ENCODE measurements at regions not wholly inside any gene's neighbourhood (a gene's known extent, or its start where the extent isn't known, plus 50 kb on each side); places are given as distances from the start of the nearest gene placed in this dataset.

DNA sequence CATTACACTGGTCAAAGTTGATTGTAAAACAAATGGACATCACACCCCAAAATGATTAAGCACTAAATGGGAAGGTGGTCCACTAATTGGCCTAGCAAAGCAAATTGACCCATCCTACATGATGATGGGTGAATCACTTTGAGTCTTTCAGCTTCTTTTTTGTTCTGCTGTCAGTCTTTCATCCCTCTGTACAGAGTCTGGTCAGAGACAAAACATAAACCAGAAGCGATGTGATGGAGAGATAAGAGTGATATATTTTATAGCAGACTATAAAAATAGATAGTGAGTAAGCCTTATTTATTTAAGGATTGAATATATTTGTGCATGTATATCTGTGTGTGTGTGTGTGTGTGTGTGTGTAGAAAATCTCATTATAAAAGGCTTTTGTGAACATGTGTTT, 618.4 kb upstream of the SOX9 start:
- TF ChIP-seq CEBPB (IDR thresholded peaks at IDR 0.05) (no peak), JUNB (IDR thresholded peaks at IDR 0.05) (no peak), JUN (IDR thresholded peaks at IDR 0.05) (no peak)
- ATAC-seq (0 out of 6 replicates have a peak, but pooled peaks of 1 of the 2 experiments have one; percentile 39), DNase-seq (ENCODE audit: low read depth in 1 of 2, low spot score in 1 of 2) (no peak), FAIRE-seq (no peak)
- no peak overlapping the region for H3K4me3 ChIP-seq
- CTCF ChIA-PET, result interaction anchor here (1.0 kb wide), 1 partner anchor 26 kb away, joined by 3 read pairs; no protein-coding TSS in a partner anchor
- 31% methylated on average over 1 of the region's 1 CpG for WGBS (ENCODE audit: missing lambda C conversion rate)
- H3K27ac ChIP-seq, result no peak overlapping the region
- no peaks in the 10 kb centered on the region for H3K4me1 ChIP-seq
- POLR2A ChIA-PET, result no interaction called here
- H3K9me3 ChIP-seq, result no peaks in the 10 kb centered on the region
- H3K4me2 ChIP-seq, result no peak overlapping the region

DNA sequence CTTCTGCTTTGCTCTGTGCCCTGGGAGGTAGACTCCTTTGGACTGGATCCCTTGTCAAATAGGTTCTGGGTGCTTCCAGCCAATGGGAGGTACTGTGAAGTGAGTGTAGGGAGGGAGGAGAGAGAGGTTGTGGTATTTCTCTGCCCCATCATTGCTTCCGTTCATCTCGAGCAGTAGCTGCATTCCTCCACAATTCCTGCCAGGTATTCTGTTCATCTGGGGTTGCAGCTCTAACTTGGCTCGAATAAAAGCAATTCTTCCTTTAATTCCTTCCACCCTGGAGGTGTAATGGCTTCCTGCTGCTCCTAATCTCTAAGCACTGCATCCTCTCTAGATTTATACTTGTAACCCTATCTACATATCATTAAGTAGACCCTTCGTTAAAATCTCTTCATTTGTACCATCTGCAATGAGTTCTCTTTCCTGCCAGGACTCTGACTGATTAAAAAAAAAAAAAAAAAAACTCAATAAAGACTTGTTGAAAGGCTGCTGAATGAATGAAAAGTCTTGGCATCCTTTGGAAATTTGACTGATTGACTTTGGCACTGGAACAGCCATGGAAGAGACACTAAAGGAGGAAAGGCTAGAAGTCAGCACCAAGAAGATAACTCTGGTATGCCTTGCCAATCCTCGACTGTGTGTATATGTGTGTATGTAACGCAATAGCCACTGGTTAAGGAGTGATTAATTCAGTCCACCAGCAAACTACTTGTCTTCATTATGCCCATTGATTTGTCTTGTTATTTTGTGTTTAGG, 616.9 kb upstream of the SOX9 start:
- CTCF ChIA-PET, result no interaction called here
- DNase-seq (ENCODE audit: low read depth in 1 of 2, low spot score in 1 of 2) (no peak), FAIRE-seq (no peak), ATAC-seq (no peak)
- Histone ChIP-seq H3K4me3 (no peak overlapping the region), H3K4me1 (no peaks in the 10 kb centered on the region), H3K4me2 (no peak overlapping the region), H3K9me3 (no peaks in the 10 kb centered on the region), H3K27ac (no peak overlapping the region)
- WGBS (ENCODE audit: missing lambda C conversion rate), result 27% methylated on average over 6 of the region's 6 CpGs
- TF ChIP-seq, protein P1, sequence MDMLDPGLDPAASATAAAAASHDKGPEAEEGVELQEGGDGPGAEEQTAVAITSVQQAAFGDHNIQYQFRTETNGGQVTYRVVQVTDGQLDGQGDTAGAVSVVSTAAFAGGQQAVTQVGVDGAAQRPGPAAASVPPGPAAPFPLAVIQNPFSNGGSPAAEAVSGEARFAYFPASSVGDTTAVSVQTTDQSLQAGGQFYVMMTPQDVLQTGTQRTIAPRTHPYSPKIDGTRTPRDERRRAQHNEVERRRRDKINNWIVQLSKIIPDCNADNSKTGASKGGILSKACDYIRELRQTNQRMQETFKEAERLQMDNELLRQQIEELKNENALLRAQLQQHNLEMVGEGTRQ (IDR thresholded peaks at IDR 0.05), result no peak
- TF ChIP-seq POLR2A (IDR thresholded peaks at IDR 0.05; ENCODE audit: low read length) (no peak), HDAC2 (IDR thresholded peaks at IDR 0.05) (no peak)
- TF ChIP-seq, protein P2, sequence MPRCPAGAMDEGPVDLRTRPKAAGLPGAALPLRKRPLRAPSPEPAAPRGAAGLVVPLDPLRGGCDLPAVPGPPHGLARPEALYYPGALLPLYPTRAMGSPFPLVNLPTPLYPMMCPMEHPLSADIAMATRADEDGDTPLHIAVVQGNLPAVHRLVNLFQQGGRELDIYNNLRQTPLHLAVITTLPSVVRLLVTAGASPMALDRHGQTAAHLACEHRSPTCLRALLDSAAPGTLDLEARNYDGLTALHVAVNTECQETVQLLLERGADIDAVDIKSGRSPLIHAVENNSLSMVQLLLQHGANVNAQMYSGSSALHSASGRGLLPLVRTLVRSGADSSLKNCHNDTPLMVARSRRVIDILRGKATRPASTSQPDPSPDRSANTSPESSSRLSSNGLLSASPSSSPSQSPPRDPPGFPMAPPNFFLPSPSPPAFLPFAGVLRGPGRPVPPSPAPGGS (IDR thresholded peaks at IDR 0.05), result no peak
- TF ChIP-seq, protein P3, sequence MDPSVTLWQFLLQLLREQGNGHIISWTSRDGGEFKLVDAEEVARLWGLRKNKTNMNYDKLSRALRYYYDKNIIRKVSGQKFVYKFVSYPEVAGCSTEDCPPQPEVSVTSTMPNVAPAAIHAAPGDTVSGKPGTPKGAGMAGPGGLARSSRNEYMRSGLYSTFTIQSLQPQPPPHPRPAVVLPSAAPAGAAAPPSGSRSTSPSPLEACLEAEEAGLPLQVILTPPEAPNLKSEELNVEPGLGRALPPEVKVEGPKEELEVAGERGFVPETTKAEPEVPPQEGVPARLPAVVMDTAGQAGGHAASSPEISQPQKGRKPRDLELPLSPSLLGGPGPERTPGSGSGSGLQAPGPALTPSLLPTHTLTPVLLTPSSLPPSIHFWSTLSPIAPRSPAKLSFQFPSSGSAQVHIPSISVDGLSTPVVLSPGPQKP (IDR thresholded peaks at IDR 0.05; ENCODE audit: low read depth, low read length), result no peak
- TF ChIP-seq, protein P4, sequence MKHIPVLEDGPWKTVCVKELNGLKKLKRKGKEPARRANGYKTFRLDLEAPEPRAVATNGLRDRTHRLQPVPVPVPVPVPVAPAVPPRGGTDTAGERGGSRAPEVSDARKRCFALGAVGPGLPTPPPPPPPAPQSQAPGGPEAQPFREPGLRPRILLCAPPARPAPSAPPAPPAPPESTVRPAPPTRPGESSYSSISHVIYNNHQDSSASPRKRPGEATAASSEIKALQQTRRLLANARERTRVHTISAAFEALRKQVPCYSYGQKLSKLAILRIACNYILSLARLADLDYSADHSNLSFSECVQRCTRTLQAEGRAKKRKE (CRISPR knock-in tag; IDR thresholded peaks at IDR 0.05; ENCODE audit: low read depth), result no peak
- POLR2A ChIA-PET, result interaction anchor here (0.7 kb wide), 1 partner anchor 740 kb away, joined by 3 read pairs; no protein-coding TSS in a partner anchor

DNA sequence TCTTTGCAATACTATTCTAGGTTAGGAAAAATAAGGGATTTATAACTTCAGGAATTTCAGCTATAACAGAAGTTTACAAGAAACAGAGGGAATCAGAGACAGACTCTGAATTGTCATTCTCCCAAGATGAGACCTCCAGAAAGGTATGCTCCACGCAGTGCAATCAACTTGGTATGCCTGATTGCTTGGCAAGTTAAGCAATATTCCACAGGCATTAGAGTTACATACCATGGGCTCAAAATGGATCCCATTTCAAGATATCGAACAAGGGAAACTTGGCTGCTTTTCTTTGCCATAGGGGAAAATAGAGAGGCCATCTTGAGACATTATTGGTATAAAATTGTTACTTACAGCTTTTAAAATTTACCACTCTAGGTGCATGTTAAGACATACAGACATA, 615.6 kb upstream of the SOX9 start:
- Histone ChIP-seq H3K4me2 (no peak overlapping the region), H3K9me3 (no peaks in the 10 kb centered on the region), H3K4me1 (no peaks in the 10 kb centered on the region), H3K27ac (no peak overlapping the region), H3K4me3 (no peak overlapping the region)
- FAIRE-seq (no peak), ATAC-seq (no peak), DNase-seq (ENCODE audit: low read depth in 1 of 2, low spot score in 1 of 2) (no peak)
- ChIA-PET CTCF (no interaction called here), POLR2A (no interaction called here)
- 14% methylated on average over 2 of the region's 2 CpGs for WGBS (ENCODE audit: missing lambda C conversion rate)
- TF ChIP-seq FOXS1 (CRISPR knock-in tag; IDR thresholded peaks at IDR 0.05) (no peak), GATA3 (IDR thresholded peaks at IDR 0.05; ENCODE audit: borderline replicate concordance) (no peak)

DNA sequence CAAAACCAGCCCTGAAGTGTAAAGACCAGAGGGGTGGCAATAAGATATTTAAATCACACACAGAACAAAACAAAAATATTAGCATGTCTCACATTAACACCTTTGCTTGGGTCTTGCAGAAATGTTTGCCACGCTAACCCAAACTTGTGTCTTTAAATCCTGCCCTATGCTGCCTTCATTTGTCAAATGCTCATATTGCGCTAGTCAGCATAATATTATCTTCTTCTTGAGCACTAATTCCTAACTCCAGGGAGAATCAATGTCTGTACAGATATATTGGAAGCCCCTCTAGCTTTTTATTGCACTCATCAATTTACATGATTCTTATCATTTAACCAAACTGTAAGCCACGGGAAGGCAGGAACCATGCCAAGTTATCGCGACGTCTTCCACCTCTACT, 614.8 kb upstream of the SOX9 start:
- no peak for DNase-seq (ENCODE audit: low read depth in 1 of 2, low spot score in 1 of 2)
- TF ChIP-seq JUN (IDR thresholded peaks at IDR 0.05), result no peak
- no peak for TF ChIP-seq RARB (CRISPR knock-in tag; IDR thresholded peaks at IDR 0.05)
- peak; percentile 78 for TF ChIP-seq MAFK (IDR thresholded peaks at IDR 0.05; ENCODE audit: partially characterized antibody)
- ChIA-PET CTCF (interaction anchor here (1.3 kb wide), 1 partner anchor 14 kb away, joined by 6 read pairs; no protein-coding TSS in a partner anchor), POLR2A (no interaction called here)
- WGBS (ENCODE audit: missing lambda C conversion rate), result 64% methylated on average over 6 of the region's 6 CpGs
- Histone ChIP-seq H3K27ac (no peak overlapping the region), H3K4me3 (no peak overlapping the region), H3K4me1 (no peaks in the 10 kb centered on the region), H3K9me3 (no peaks in the 10 kb centered on the region), H3K4me2 (no peak overlapping the region)
- FAIRE-seq, result no peak
- ATAC-seq, result no peak
